ENCODE measurements at regions not wholly inside any gene's neighbourhood (a gene's known extent, or its start where the extent isn't known, plus 50 kb on each side); places are given as distances from the start of the nearest gene placed in this dataset.
"Not testable (repeated sequence)": the region's sequence is repeated elsewhere in the genome, so short reads cannot be mapped to it uniquely, and the experiment has no call there.

GRCh38 chr12:9450127-9450567 is 157.6 kb downstream of the KLRB1 start:
- DNase-seq (ENCODE audit: low spot score); ATAC-seq: not testable (repeated sequence)

DNA sequence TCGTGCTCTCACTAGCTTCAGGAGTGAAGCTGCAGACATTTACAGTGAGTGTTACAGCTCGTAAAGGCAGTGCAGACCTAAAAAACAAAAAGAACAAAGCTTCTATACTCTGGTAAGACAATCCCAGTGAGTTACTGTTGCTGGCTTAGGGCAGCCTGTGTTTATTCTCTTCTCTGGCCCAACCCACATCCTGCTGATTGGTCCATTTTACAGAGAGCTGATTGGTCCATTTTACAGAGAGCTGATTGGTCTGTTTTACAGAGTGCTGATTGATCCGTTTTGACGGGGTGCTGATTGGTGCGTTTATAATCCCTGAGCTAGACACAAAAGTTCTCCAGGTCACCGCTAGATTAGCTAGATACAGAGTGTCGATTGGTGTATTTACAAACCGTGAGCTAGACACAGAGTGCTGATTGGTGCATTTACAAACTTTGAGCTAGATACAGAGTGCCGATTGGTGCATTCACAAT is 158.0 kb downstream of the KLRB1 start:
- DNase-seq (ENCODE audit: low spot score); ATAC-seq: not testable (repeated sequence)

- DNase-seq (ENCODE audit: low spot score): no peak
- ATAC-seq: no peak
Measured at GRCh38 chr12:9449181-9449580, 158.5 kb downstream of the KLRB1 start.

- not testable (repeated sequence) for DNase-seq (ENCODE audit: low spot score)
Measured at GRCh38 chr12:9448648-9449047, 159.1 kb downstream of the KLRB1 start.

DNA sequence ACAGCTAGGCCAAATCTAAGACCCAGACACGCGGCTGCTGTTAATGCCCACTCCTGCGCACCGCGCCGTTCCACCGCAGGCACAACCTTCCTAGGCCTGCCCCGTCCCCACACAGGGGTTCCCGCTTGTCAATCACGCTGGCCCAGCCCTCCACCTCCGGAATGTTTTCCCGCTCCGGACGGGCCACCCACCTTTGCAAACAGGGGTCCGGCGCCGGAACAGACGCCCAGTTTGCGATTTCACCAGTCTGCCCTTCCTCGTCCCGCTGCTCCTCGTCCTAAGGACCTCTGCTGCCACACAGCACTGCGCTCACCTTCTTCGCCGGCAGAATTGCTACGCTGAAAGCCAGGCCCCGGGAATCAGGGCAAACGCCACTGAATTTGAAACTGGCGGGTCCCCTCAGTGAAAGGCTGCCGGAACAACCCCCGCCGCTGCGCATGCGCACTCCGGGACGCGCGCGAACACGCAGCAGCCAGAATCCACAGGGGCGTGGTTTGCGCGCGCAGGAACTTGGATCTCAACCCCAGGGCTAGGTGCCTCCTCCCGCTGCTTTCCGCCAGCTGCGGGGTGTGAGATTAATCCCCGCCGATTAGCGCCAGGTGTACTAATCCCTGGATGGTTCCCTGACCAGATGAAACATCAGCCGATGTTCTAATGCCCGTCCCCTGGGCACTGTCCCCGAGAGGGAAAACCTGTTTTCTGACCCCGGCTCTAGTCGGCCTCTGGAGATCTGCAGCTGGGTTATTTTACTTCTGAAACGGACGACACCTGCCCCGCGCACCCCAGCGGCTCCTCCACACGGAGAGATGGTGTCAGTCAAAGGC is 159.7 kb downstream of the KLRB1 start:
- ATAC-seq: peak; percentile 95
- DNase-seq (ENCODE audit: low spot score): peak; percentile 94

More at GRCh38 chr12:9448648-9449047, 159.1 kb downstream of the KLRB1 start:
- ATAC-seq: peak; percentile 2

DNA sequence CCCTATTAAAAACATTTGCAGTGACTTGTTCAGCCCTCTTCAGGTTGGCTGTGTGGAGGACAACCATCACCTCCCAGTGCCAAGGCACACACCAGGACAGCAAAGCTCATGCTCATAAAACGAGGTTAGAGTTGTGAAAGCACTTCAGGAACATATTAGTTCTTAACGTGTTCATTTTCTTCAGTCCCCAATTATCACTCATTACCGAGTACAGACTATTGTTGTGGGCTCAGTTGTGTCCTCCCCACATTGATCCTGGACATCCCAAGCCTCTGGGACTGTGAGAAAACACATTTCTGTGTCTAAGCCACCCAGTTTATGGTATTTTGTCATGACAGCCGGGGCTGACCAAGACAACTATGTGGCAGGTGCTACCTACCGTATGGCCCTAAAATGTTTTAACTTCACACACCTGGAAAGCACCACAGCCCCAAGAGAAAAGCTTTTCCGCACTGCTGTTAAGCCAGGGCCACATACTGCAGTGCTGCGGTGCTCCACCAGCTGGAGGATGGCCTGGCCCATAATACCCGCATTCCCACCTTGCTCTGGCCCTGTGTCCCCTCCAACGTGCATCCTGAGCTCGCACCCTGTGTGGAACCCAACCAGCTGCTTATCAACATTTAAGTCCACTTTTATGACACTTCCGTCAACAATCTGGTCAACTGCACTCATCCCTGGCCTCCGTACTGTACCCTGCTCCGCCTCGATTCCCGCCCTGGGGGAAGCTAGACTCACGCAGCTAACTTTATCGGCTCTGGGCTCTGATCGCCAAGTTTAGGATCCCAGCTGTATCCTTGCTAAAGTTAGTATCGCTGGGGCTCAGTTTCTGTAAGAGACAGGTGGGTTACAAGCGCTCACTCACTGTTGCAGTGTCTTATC is 160.6 kb downstream of the KLRB1 start:
- DNase-seq (ENCODE audit: low spot score): not testable (repeated sequence)
- peak; percentile 20 for ATAC-seq

- not testable (repeated sequence) for ATAC-seq; DNase-seq (ENCODE audit: low spot score)
Measured at GRCh38 chr12:9440428-9440827, 167.3 kb downstream of the KLRB1 start.

- DNase-seq (ENCODE audit: low spot score); ATAC-seq: not testable (repeated sequence)
Measured at GRCh38 chr12:9435682-9436081, 172.0 kb downstream of the KLRB1 start.

DNA sequence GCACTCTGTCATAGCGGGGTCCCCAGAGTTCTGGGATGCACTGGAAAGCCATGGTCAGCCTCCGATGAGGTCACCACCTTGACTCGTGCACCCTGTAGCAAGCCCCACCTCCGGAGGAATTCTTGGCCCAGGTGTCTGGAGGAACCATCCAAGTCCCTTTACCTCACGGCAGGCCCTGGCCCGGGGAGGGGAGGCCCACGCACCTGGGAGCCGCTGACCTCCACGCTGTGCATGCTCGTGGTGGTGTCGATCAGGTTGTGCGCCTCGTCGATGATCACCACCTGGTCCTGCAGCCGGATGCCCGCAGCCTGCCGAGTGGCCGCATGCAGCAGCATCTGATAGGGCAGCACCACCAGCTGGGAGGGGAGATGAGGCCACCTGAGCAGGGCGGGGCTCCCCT is 177.3 kb downstream of the KLRB1 start:
- DNase-seq (ENCODE audit: low spot score); ATAC-seq: not testable (repeated sequence)

DNA sequence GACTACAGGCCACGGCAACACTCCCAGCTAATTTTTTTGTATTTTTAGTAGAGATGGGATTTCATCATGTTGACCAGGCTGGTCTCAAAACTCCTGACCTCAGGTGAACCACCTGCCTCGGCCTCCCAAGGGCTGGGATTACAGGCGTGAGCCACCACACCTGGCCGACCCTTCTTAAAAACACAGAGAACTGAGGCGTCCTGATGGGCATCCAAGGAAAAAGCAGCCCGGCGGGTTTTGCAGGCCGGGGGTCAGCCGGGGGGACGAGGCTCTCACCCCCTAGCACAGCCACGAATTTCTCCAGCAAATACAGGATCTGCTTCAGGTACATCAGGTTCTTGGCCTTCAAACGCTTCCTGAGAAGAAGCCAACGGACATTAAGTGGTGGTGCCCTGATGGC is 178.9 kb downstream of the KLRB1 start:
- ATAC-seq; DNase-seq (ENCODE audit: low spot score): not testable (repeated sequence)

GRCh38 chr12:9425429-9425828 is 182.3 kb downstream of the KLRB1 start:
- ATAC-seq; DNase-seq (ENCODE audit: low spot score): not testable (repeated sequence)

DNA sequence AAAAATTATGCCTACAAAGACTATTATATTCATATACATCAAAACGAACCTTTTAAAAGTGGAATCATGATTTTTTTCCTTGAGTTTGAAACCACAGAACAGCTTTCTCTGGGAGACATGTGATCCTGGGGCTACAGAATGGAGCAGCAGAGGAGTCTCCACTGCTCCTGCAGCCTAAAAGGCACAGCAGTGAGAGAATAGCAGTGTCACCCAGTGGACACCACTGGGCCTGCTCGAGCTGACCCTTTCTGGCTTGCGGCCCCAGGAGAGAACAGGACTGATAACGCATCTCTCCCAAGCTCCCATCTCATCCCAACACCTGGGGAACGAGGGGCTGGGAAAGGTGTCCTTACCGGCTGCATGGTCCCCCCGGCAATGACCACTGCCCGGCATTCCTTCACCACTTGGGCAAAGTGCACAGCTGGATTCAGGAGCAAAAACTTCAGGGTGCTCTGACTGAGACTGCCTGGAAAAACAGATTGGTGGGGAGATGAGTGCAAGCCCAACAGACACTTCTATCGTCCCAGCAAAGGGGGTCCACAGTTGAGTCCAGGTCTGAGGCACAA is 183.5 kb downstream of the KLRB1 start:
- not testable (repeated sequence) for DNase-seq (ENCODE audit: low spot score); ATAC-seq

DNA sequence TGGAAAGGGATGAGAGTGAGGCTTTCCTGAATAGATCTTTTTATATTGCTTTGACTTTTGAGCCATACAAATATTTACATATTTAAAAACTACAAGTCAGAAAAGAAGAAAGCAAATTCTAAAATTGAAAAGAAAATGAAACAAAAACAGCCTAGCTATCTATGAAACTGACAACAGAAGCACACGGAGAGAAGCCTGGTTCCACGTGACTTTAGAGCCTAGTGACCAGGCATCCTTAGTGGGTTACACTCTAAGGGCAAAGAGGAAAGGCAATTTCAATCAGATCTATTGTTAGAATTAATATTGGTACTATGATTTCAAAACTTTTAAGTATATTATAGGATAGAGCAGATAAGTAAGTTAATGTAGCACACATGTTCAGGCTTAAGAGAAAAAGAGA is 185.0 kb downstream of the KLRB1 start:
- not testable (repeated sequence) for DNase-seq (ENCODE audit: low spot score); ATAC-seq

GRCh38 chr12:9421520-9422086 is 186.1 kb downstream of the KLRB1 start:
- ATAC-seq; DNase-seq (ENCODE audit: low spot score): not testable (repeated sequence)

DNA sequence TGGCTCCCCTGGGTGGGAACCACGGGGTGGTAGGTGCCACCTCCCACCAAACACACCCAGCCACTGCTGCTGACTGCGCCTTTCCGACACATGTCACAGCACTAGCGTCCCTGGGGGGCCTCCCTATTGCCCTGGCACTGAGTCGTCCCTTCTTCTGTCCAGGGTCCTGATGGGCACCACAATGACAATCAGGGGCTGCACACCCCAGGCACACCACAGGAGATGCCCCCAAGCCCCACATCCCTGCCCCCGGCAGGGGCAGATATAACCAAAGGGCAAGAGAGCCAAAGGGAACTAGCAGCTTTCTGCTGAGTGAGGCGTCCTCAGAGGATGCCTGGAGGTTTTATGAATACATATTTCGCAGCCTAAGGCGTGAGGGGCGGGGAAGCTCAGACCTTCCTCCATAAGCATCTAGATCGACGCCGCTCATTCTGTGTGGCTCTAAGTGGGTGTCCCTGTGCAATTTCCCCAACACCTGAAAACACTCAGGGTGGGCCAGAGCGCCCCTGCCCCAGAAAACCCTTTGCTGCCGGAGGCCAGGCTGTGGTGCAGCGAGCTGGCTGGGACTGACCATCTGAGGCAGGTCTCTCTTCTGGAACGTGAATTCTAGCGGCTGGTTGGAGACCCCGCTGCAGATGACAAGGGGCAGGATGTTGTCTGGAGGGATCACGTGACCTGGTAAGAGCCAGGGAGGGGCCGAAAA is 186.7 kb downstream of the KLRB1 start:
- not testable (repeated sequence) for DNase-seq (ENCODE audit: low spot score); ATAC-seq

DNA sequence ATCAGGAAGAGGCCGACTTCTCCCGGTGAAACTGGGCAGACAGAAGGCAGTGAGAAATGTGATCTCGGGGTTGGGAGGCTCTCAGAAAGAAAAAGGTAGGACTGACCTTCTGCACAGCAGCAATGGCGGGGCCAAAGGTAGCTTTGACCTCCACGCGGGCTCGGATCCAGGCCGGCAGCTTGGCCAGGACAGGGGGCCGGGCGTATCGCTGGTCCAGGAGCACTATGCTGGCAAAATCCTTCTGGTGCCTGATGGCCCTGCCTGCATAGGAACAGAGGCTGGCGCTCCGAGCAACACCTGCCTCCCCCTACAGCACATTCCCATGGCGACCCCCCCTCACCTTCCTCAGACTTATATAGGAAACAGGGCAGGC is 189.1 kb downstream of the KLRB1 start:
- peak; percentile 79 for ATAC-seq

GRCh38 chr12:9417947-9418668 is 189.6 kb downstream of the KLRB1 start:
- DNase-seq (ENCODE audit: low spot score): peak; percentile 71
- ATAC-seq: peak; percentile 99

More for the DNA sequence above, 189.1 kb downstream of the KLRB1 start:
- DNase-seq (ENCODE audit: low spot score): not testable (repeated sequence)

- DNase-seq (ENCODE audit: low spot score); ATAC-seq: not testable (repeated sequence)
Measured at GRCh38 chr12:9417341-9417740, 190.4 kb downstream of the KLRB1 start.

GRCh38 chr12:9416346-9416745 is 191.4 kb downstream of the KLRB1 start:
- not testable (repeated sequence) for ATAC-seq; DNase-seq (ENCODE audit: low spot score)

Measured in left lobe of liver (tissue), 2 donors.